ENCODE measurements at regions not wholly inside any gene's neighbourhood (a gene's known extent, or its start where the extent isn't known, plus 50 kb on each side); places are given as distances from the start of the nearest gene placed in this dataset.
A peak's percentile ranks its signal among the peaks of the same experiment; 100 is the strongest.

DNA sequence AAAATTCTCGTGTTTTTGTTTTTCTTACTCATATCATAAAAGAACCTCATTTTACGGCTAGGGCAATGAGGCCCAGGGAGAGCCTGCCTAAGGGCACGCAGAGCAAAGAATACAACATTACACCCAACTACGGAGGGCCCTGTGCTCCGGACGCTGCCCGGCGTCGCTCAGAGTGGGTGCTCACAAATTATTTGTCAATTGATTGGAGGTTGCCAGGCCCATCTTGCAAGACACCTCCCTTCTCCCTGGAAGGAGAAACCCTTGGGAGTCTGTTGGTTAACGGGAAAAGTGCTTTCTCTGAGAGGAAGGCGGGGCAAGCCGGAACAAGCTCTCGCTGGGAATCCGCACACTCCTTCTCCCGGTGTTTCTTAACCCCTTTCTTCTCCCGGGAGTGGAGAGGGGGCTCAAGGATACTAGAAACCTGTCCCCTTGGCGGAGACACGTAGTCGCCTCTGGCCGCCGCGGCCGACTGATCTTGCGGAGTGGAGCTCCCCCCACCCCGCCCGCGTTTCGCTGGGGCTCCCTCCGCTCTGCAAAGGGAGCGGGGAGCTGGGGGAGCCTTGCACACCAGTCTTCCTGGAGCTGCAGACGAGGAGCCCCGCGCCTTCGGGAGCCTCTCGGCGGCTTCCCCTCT lies 599.3 kb upstream of the SGCD start:
- Histone ChIP-seq H3K27me3 (peaks cover 0 to 21% (median 5%) of the 10 kb centered on the region in 4 donors), H3K27ac (no peak overlapping the region), H3K36me3 (no peaks in the 10 kb centered on the region), H3K9me3 (no peaks in the 10 kb centered on the region), H3K4me3 (peak overlapping the region in 3 of 4 donors; percentile 28 to 41 (median 39)), H3K4me1 (peaks cover 4 to 22% (median 8%) of the 10 kb centered on the region in 4 donors)
- DNase-seq (peak in 1 of 2 donors; percentile 21), ATAC-seq (ENCODE audit: low FRiP score in 2 of 2) (no peak)
- no peak for TF ChIP-seq POLR2AphosphoS5 (IDR thresholded peaks at IDR 0.05)
- no peak for TF ChIP-seq EP300 (IDR thresholded peaks at IDR 0.05)
- TF ChIP-seq POLR2A (IDR thresholded peaks at IDR 0.05) = no peak
- WGBS, 2 donors = 8% methylated on average over 15 to 30 of the region's 36 CpGs

DNA sequence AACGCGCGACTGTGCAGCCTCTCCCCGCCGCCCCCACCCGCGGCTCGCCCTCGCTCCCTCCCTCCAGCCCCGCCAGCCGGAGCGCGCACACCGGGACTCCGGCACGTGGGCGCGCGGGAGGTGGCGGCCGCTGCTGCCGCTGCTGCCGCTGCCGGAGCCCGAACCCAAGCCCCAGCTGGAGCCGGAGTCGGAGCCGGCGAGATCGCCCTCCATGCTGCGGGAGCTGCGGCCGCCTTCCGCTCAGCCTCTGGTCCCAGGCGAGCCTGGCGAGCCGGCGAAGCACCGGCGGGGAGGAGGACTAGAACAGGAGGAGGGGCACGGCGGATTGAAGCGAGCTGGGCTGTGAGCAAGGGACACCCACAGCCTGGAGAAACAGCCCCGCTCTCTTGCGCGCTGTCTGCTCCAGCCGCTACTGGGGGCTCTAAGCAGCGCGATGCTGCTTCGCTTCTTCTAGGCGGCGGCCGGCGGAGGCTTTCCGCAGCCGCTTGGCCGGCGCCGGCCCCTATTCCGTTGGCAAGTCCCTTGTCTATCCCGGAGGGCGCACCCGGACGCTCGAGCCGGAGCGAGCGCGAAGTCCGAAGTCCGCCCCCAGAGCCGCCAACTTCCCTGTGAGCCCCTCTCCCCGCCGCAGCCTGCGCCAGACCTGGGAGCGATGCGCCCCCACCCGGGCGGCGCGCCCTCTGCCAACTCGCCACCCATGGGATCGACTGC lies 598.7 kb upstream of the SGCD start:
- Histone ChIP-seq H3K36me3 (no peaks in the 10 kb centered on the region), H3K9me3 (no peaks in the 10 kb centered on the region), H3K27ac (no peak overlapping the region), H3K27me3 (peaks cover 0 to 21% (median 5%) of the 10 kb centered on the region in 4 donors), H3K4me1 (peaks cover 4 to 22% (median 8%) of the 10 kb centered on the region in 4 donors), H3K4me3 (peak overlapping the region in 3 of 4 donors; percentile 28 to 41 (median 39))
- 1 to 2% methylated on average over 22 to 41 of the region's 83 CpGs for WGBS, 2 donors
- ATAC-seq (ENCODE audit: low FRiP score in 2 of 2) (peak; percentile 44 to 86), DNase-seq (peak; percentile 31 to 88)
- TF ChIP-seq POLR2A (IDR thresholded peaks at IDR 0.05) (no peak), EP300 (IDR thresholded peaks at IDR 0.05) (no peak)
- TF ChIP-seq, protein P1, sequence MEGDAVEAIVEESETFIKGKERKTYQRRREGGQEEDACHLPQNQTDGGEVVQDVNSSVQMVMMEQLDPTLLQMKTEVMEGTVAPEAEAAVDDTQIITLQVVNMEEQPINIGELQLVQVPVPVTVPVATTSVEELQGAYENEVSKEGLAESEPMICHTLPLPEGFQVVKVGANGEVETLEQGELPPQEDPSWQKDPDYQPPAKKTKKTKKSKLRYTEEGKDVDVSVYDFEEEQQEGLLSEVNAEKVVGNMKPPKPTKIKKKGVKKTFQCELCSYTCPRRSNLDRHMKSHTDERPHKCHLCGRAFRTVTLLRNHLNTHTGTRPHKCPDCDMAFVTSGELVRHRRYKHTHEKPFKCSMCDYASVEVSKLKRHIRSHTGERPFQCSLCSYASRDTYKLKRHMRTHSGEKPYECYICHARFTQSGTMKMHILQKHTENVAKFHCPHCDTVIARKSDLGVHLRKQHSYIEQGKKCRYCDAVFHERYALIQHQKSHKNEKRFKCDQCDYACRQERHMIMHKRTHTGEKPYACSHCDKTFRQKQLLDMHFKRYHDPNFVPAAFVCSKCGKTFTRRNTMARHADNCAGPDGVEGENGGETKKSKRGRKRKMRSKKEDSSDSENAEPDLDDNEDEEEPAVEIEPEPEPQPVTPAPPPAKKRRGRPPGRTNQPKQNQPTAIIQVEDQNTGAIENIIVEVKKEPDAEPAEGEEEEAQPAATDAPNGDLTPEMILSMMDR (IDR thresholded peaks at IDR 0.05) = no peak

GRCh38 chr5:155728857-155729683 lies 597.9 kb upstream of the SGCD start:
- Histone ChIP-seq H3K27me3 (peaks cover 0 to 21% (median 5%) of the 10 kb centered on the region in 4 donors), H3K9me3 (no peaks in the 10 kb centered on the region), H3K4me3 (peak overlapping the region in 3 of 4 donors; percentile 28 to 41 (median 39)), H3K36me3 (no peaks in the 10 kb centered on the region), H3K4me1 (peaks cover 4 to 22% (median 8%) of the 10 kb centered on the region in 4 donors), H3K27ac (no peak overlapping the region)
- DNase-seq (peak in 1 of 2 donors; percentile 18), ATAC-seq (ENCODE audit: low FRiP score in 2 of 2) (peak in 1 of 2 donors; percentile 20)
- no peak for TF ChIP-seq EP300 (IDR thresholded peaks at IDR 0.05)
- no peak for TF ChIP-seq POLR2A (IDR thresholded peaks at IDR 0.05)
- TF ChIP-seq, protein P1 (IDR thresholded peaks at IDR 0.05) = no peak
- no peak for TF ChIP-seq POLR2AphosphoS5 (IDR thresholded peaks at IDR 0.05)
- WGBS, 2 donors = 3 to 6% methylated on average over 33 to 49 of the region's 54 CpGs

DNA sequence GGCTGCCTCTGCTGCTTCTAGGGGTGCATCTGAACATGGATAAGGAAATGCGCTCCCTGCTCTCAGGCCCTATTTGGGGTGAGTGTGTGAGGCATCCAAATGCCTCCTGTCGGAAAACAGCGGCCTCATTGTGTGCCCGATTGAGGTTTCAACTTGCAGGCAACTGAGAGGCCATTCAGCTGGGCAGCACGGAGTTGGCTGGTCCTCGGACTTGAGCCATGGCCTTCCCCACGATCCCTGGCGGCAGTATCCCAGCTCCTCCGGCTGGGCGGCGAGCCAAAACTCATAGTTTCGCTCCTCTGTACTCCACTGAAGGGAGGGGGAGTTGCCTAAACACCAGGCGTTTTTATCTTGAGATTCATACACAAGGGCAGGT lies 597.3 kb upstream of the SGCD start:
- Histone ChIP-seq H3K9me3 (no peaks in the 10 kb centered on the region), H3K27ac (no peak overlapping the region), H3K4me1 (peaks cover 4 to 22% (median 8%) of the 10 kb centered on the region in 4 donors), H3K36me3 (no peaks in the 10 kb centered on the region), H3K4me3 (no peak overlapping the region), H3K27me3 (peaks cover 0 to 21% (median 5%) of the 10 kb centered on the region in 4 donors)
- no peak for ATAC-seq (ENCODE audit: low FRiP score in 2 of 2)
- no peak for TF ChIP-seq EP300 (IDR thresholded peaks at IDR 0.05)
- no peak for TF ChIP-seq POLR2AphosphoS5 (IDR thresholded peaks at IDR 0.05)
- TF ChIP-seq POLR2A (IDR thresholded peaks at IDR 0.05) = no peak
- TF ChIP-seq, protein P1 (IDR thresholded peaks at IDR 0.05) = no peak
- 3 to 5% methylated on average over 9 to 13 of the region's 13 CpGs for WGBS, 2 donors
- peak in 1 of 2 donors; percentile 32 for DNase-seq
